ENCODE measurements at regions not wholly inside any gene's neighbourhood (a gene's known extent, or its start where the extent isn't known, plus 50 kb on each side); places are given as distances from the start of the nearest gene placed in this dataset.

DNA sequence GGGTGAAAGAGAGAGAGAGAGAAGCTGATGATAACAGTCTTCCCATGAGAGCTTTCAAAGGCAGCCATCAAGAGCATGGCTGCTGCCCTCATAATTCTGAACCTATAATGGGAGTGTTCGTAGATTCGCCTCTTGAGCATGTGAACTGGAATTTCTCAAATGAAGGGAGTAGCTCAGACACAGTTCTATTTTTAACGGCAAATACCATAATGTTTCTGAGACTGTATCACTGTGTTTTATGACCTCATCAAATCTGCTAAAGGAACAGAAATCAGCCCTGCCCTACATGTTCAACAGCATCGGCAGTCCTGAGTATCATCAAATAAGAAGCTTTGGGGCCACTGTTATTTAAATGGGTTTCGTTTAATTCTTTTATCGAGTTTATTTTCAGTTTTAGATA is 645.6 kb downstream of the GALR1 start:
- Histone ChIP-seq H3K27ac (no peak overlapping the region), H3K36me3 (no peaks in the 10 kb centered on the region), H3K4me3 (no peak overlapping the region), H3K27me3 (replicated peaks; ENCODE audit: insufficient read depth) (no peaks in the 10 kb centered on the region), H3K4me1 (ENCODE audit: control insufficient read depth in 1 of 2, low read depth in 2 of 2) (peaks cover 3 to 4% of the 10 kb centered on the region in 2 donors), H3K9me3 (no peaks in the 10 kb centered on the region)
- TF ChIP-seq, protein P1, sequence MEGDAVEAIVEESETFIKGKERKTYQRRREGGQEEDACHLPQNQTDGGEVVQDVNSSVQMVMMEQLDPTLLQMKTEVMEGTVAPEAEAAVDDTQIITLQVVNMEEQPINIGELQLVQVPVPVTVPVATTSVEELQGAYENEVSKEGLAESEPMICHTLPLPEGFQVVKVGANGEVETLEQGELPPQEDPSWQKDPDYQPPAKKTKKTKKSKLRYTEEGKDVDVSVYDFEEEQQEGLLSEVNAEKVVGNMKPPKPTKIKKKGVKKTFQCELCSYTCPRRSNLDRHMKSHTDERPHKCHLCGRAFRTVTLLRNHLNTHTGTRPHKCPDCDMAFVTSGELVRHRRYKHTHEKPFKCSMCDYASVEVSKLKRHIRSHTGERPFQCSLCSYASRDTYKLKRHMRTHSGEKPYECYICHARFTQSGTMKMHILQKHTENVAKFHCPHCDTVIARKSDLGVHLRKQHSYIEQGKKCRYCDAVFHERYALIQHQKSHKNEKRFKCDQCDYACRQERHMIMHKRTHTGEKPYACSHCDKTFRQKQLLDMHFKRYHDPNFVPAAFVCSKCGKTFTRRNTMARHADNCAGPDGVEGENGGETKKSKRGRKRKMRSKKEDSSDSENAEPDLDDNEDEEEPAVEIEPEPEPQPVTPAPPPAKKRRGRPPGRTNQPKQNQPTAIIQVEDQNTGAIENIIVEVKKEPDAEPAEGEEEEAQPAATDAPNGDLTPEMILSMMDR (IDR thresholded peaks at IDR 0.05): no peak
- ATAC-seq (ENCODE audit: insufficient number of reproducible peaks, low FRiP score, low read depth) (no peak), DNase-seq (ENCODE audit: low spot score) (no peak)

DNA sequence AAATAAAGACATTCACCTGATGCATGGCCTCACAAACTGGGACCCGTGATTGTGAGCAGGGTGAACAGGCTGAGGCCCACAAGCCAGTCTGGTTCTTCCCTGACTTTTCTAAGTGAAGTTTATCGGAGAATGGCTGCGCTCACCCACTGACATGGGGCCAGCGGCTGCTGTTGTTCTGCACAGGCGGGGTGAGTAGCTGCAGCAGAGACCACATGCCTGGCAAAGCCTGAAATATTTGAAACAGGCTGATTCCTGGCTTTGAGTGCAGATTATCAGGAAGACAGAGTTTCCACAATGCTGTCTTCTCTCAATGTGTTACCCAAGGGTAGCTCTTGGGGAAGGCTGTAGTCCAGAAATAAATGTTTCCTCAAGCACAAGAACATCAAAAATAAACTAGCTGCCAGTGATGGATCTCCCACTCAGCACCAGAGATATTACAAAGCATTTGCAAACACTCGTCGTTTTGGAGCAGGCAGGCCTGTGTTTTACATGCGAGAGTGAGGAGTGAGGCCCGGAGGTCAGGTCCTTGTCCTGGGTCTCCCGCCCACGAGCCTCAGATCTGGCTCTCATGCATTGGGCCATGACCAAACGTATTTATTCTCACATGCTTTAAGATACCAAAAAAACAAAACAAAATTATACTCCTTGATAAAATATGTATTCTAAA is 647.1 kb downstream of the GALR1 start:
- no peaks in the 10 kb centered on the region for H3K27me3 ChIP-seq (replicated peaks; ENCODE audit: insufficient read depth)
- no peak overlapping the region for H3K4me3 ChIP-seq
- H3K9me3 ChIP-seq: no peaks in the 10 kb centered on the region
- no peaks in the 10 kb centered on the region for H3K36me3 ChIP-seq
- TF ChIP-seq, protein P1 (IDR thresholded peaks at IDR 0.05): no peak
- H3K4me1 ChIP-seq (ENCODE audit: control insufficient read depth in 1 of 2, low read depth in 2 of 2): peaks cover 3 to 4% of the 10 kb centered on the region in 2 donors
- H3K27ac ChIP-seq: no peak overlapping the region
- no peak for DNase-seq (ENCODE audit: low spot score)
- no peak for ATAC-seq (ENCODE audit: insufficient number of reproducible peaks, low FRiP score, low read depth)

DNA sequence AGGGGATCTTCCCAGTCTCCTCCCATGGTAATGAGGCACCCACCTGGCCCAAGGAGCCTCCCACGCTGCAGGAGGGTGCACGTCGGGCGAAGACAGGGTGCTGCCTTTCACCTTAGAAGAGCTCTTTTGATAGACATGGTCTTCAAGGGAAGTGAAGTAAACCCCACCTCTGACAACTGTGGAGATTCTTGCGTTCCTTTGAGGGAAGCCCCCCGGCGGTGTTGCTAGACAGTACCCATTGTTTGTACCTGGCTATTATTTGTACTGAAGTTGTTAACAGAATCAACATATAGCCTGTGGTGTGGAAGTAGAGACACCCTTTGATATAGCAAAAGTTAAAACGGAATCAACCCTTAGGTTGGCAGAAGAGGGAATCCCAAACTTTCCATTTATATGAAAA is 648.0 kb downstream of the GALR1 start:
- no peak for DNase-seq (ENCODE audit: low spot score)
- no peaks in the 10 kb centered on the region for H3K27me3 ChIP-seq (replicated peaks; ENCODE audit: insufficient read depth)
- TF ChIP-seq, protein P1 (IDR thresholded peaks at IDR 0.05): no peak
- H3K9me3 ChIP-seq: no peaks in the 10 kb centered on the region
- no peak for ATAC-seq (ENCODE audit: insufficient number of reproducible peaks, low FRiP score, low read depth)
- no peak overlapping the region for H3K4me3 ChIP-seq
- peaks cover 3 to 4% of the 10 kb centered on the region in 2 donors for H3K4me1 ChIP-seq (ENCODE audit: control insufficient read depth in 1 of 2, low read depth in 2 of 2)
- H3K36me3 ChIP-seq: no peaks in the 10 kb centered on the region
- H3K27ac ChIP-seq: no peak overlapping the region

DNA sequence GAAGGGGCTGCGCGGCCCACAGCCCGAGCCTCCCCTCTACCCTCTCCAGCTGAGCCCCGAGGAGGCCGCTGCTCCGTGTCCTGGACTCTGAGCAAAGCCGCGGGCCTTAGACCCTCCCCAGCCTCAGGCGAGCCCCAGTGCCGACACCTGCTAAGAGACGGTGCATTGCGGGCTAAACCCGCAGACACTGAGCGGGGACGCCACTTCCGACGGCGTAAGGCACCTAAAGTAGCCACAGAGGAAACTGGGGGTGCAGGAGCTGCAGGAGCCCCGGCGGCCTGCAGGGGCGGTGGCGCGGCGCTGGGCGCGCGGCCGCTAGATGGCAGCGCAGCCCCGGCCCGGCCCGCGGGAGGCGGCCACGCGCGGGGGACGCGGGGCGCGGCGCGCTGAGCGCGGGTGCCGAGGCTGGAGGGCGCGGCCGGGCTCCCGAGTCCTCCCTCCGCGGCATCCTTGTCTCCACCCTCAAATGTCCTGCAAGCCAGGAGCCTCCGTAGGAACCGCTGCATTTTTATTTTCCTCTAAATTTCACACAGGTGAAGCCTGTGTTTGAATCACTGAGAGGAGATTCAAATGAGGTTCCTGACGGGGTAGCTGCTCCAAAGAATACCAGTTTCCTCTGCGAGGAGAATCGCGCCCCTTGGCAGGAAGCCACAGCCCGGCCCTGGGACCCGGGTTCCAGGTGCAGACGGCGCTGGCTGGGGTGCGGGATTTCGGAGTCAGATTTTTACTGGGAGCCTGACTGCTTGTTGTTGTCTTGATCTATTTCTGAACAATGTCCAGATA is 650.5 kb downstream of the GALR1 start:
- Histone ChIP-seq H3K36me3 (no peaks in the 10 kb centered on the region), H3K4me3 (peak overlapping the region; percentile 54), H3K27me3 (replicated peaks; ENCODE audit: insufficient read depth) (no peaks in the 10 kb centered on the region), H3K27ac (no peak overlapping the region), H3K9me3 (no peaks in the 10 kb centered on the region), H3K4me1 (ENCODE audit: control insufficient read depth in 1 of 2, low read depth in 2 of 2) (peaks cover 3 to 4% of the 10 kb centered on the region in 2 donors)
- TF ChIP-seq, protein P1 (IDR thresholded peaks at IDR 0.05): peak; percentile 32
- ATAC-seq (ENCODE audit: insufficient number of reproducible peaks, low FRiP score, low read depth) (no peak), DNase-seq (ENCODE audit: low spot score) (no peak)

DNA sequence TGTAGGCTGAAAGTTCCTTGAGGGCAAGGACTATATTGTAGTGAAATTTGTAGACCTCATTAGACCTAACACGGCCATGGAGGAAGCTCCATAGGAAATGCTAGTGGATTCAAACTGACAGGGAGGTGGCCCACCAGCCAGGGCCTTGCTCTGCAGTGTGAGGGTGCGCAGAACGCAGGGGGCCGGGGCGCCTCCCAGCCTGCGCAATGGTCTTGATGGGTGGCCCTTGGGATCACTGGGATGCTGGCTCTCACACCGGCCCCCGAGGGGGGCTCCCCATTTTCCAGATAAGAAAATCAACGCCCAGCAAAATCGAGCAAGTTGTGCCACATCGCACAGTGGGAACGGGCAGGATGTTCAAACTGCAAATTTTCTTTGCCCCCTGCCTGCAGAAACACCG is 655.4 kb downstream of the GALR1 start:
- no peak overlapping the region for H3K27ac ChIP-seq
- TF ChIP-seq, protein P1 (IDR thresholded peaks at IDR 0.05): no peak
- H3K9me3 ChIP-seq: no peaks in the 10 kb centered on the region
- ATAC-seq (ENCODE audit: insufficient number of reproducible peaks, low FRiP score, low read depth) (no peak), DNase-seq (ENCODE audit: low spot score) (no peak)
- no peak overlapping the region for H3K4me3 ChIP-seq
- H3K4me1 ChIP-seq (ENCODE audit: control insufficient read depth in 1 of 2, low read depth in 2 of 2): no peaks in the 10 kb centered on the region
- H3K36me3 ChIP-seq: no peaks in the 10 kb centered on the region
- no peaks in the 10 kb centered on the region for H3K27me3 ChIP-seq (replicated peaks; ENCODE audit: insufficient read depth)
